OCI-LY3 (cell line): ENCODE measurements at regions not wholly inside any gene's neighbourhood (a gene's known extent, or its start where the extent isn't known, plus 50 kb on each side); places are given as distances from the start of the nearest gene placed in this dataset.

Source experiments
- EZH2phosphoT487 ChIP-seq: fragments of 200-600 bp; shearing (Covaris generic); IDR thresholded peaks from 2 replicates; pipeline ENCODE4 v1.6.1; 2018; ENCODE audit warnings: antibody characterized with exemption, mixed run types, low read depth
- TF ChIP-seq, protein P1 (sequence below): fragments of 200-600, 300-600 bp; sonication (generic); IDR thresholded peaks from 2 replicates; pipeline ENCODE4 v1.5.1; 2014; ENCODE audit warnings: antibody characterized with exemption, low read length, low read depth

DNA sequence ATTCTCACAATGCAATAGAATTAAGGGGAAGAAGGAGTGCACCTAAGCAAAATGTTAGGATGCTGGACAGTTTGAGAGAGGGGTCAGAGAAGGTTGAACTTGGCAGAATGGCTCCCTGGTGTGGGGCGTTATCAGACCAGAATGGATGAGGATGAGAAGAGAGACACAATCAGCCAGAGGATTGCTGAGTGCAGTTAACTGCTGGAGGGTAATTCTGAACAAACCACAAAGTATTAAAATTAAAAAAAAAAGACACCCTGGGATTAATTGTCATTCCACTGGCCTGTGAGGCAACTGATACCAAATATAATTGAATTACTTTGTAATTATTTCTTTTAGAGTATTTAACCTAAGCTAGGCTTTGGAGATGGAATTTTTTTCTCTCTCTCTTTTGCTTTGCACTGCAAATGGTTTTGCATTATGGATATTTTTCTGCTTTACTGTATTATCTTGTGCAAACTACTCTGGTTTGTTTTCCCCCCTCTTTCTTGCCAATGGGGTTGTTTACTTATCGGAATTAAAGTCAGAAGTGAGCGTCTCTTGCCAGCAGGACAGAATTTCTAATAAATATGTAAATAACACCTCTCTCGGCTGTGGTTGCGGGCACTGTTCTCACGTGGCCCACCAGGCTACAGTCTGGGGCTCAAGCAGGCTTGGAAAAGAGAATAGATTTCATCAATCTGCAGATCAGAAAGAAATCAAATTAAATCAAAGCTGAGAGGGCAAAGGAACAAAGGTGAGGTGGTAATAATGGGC is 572.9 kb upstream of the CAMK1G start:
- TF ChIP-seq, protein P1, sequence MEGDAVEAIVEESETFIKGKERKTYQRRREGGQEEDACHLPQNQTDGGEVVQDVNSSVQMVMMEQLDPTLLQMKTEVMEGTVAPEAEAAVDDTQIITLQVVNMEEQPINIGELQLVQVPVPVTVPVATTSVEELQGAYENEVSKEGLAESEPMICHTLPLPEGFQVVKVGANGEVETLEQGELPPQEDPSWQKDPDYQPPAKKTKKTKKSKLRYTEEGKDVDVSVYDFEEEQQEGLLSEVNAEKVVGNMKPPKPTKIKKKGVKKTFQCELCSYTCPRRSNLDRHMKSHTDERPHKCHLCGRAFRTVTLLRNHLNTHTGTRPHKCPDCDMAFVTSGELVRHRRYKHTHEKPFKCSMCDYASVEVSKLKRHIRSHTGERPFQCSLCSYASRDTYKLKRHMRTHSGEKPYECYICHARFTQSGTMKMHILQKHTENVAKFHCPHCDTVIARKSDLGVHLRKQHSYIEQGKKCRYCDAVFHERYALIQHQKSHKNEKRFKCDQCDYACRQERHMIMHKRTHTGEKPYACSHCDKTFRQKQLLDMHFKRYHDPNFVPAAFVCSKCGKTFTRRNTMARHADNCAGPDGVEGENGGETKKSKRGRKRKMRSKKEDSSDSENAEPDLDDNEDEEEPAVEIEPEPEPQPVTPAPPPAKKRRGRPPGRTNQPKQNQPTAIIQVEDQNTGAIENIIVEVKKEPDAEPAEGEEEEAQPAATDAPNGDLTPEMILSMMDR = no peak
- no peak for TF ChIP-seq EZH2phosphoT487
